GM18870 (cell line): ENCODE measurements at regions not wholly inside any gene's neighbourhood (a gene's known extent, or its start where the extent isn't known, plus 50 kb on each side); places are given as distances from the start of the nearest gene placed in this dataset.

ENCODE experiments used
- ATAC-seq: cut with Tn5 transposase; IDR thresholded peaks from one replicate; pipeline ENCODE4 v1.9.1; 2021; ENCODE audit warnings: moderate library complexity; ENCODE audit not compliant: unreplicated experiment

DNA sequence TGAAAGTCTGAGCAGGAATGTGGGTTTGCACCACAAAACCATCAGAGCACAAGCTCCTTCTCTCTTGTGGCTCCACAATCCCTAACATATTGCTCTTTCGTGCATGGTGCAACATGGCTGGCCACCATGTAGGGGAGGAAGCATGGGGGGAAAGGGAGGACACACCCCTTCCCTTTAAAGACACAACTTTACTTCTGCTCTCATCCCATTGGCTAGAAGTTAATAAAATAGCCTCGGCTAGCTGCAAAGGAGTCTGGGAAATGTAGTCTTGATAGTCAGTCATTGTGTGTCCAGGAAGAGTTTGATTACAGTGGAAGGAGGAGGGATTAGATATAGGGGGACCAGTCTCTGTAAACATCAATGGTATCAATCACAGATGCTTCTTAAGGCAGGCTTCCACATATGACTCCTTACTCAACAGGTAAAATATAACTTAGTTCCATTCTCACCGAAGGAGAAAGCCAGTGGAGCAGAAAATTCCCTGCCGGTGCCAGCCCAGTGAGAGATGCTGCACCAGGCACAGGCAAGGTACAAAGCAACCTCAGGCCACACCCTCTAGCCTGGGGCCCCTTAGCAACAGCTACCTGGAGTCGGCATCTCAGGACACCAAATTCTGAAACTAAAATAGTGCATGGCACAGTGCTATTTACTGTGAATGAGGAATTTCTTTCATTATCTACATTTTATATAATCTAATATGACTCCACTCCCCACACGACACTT is 124.7 kb upstream of the CTBP2 start:
- ATAC-seq = no peak

DNA sequence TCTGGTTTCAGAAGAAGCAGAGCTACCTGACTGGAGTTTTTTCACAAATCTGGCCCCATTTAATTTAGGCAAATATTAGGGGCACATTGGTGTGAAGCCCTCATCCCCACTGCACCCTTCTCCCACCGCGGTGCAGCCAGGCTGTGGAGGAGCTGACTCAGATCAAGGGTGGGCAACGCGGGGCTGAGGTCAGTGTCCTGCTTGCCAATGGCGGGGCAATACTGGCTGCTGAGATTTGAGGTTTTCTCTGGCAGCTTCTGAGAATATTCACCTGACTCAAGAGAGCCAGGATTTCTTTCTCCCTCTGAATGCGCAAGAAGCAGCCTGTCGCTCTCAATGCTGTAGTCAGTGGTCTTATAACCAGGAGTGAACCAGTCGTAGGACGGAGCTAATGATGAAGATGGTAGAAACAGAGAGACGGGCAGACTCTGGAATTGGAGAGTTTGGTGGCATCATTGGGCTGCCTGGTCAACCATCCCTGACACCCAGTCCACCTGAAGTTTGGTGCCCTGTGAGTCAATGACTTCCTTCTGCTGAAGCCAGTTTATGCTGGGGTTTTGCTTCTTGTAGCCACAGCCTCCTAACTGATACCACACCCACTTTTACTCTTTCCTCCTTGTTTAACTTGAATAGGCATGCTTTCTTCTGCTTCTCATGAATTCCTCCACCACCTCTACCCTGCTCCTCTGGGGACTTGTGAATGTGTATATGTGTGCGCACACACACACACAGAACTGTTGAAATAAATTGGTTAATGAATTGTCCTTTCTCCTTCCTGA is 123.7 kb upstream of the CTBP2 start:
- ATAC-seq = no peak

DNA sequence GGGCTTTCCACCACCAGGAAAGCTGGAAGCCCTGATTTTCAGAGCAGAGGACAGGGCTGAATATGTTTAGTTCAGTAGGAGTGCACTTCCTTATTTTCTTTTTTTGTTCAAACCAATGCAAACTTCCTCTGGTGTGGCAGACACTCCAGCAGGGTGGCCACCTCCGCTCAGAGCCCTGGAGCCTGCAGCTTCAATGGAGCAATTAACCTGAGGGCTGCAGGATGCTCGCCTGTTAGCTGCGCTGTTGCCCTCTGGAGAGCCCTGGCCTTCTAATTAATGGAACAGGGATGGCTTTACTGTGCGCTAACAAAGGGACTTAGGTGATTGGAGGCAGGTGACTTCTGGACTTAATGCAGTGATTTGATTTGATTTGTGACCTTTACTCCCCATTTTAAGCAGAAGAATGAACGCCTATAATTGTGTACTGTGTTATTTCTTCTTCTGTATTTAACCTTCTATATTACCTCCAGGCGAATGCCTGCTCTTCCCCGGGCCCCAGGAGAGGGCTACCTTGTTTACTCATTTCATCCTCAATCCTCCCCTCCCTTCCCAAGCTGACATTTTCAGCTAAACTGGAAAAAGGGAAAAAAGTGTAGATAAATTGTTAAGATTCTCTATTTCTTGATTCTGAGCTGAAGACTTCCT is 123.0 kb upstream of the CTBP2 start:
- ATAC-seq = no peak

DNA sequence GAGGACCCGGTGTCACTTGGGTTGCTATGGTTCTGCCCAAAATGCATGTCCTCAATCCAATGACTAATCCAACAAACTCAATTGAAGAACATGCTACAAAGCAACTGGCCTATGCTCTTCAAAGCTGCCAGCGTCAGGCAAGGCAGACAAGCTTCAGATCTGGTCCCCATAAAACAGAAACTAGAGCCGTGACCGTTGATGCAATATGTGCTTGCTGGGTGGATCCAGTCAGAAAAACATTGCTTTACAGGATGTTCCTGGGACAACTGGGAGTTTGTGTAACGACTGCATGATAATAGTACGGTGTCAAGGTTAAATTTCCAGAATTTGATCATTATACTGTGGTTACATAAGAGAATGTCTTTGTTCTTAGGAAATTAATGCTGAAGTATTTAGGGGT is 120.7 kb upstream of the CTBP2 start:
- no peak for ATAC-seq

DNA sequence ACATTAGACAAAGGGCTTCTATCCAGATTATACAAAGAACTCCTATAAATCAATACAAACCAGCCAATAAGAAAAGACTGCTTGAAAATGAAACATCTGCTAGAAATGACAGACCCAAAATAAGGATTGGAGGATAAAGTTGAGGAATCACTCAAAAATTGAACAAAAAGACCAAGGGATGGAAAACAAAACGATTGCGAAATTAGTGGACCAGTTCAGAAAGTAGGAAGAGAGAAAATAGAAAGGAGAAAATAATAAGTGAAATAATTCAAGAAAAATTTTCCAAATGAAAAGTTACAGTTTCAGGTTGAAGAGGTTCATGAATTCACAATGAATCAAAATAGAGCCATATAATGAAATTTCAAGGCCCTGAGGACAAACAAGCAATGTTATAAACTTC is 115.8 kb upstream of the CTBP2 start:
- no peak for ATAC-seq

DNA sequence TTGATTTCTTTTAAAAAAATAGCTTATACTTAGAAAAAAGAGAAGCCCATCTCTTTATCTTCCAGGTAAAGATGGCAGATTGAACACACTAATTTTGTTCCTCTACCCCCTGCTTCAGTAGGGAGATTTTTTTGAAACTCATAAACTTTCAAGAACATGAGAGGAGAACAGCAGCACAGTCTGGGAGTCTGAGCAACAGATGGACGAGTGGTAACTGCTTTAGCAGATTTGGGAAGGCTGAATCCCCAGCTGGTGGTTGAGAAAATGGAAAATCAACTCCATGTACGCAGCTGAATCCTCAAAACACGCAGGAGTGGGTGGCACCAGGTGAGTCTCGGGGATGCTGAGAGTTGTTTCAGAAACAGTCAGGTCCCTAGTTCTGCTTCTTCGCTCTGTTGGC is 114.6 kb upstream of the CTBP2 start:
- ATAC-seq = no peak

DNA sequence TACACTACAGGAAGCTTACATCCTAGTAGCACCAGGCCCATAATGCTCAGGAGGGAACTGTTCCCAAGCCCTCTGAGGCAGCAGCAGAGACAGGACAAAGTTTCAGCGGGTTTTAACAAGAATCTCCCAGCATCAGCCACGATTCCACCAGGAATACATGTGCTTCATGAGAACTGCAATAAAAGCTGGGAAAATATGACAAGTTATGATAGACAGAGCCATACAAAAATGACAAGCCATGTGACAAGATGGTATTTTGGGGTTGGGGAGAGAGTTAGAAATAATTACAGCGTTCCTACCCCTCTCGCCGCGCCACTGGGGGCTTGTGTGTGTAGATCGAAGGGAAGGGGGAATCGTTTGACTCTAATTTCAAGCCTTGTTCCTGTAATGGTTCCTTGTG is 112.7 kb upstream of the CTBP2 start:
- no peak for ATAC-seq

DNA sequence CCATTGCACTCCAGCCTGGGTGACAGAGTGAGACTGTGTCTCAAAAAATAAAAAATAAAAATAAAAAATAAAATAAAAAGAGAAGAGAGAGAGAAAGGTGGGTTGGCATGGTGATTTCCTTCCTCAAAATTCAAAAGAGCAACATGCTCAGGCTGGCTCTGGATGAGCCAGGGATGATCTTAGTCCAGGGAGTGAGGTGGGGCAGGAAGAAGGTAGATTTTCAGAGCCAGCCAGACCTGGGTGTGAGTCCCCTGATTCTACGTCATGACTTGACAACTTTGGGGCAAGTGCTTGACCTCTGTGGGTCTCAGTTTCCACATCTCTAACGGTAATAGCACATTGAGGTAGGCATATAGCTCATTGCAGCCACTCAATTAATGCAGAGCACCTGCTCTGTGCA is 109.4 kb upstream of the CTBP2 start:
- ATAC-seq = no peak

DNA sequence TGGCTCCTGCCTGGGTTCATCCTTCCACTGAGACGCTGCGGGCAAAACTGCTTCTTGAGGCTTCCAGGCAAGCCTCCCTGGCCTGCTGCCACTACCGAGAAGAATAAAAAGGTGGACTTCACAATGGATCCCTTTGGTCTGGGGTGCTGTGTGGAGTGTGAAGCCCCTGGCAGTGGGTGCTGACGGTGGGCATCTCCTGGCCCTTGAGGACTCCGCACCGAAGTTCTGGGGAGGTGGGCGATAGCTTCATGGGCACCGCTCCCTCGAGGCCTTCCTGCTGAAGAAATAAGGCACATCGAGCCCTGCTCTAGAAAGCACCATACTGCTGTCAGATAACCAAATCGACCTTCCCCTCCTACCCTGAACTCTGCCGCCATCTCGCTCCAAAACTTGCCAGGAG is 106.6 kb upstream of the CTBP2 start:
- ATAC-seq = no peak

DNA sequence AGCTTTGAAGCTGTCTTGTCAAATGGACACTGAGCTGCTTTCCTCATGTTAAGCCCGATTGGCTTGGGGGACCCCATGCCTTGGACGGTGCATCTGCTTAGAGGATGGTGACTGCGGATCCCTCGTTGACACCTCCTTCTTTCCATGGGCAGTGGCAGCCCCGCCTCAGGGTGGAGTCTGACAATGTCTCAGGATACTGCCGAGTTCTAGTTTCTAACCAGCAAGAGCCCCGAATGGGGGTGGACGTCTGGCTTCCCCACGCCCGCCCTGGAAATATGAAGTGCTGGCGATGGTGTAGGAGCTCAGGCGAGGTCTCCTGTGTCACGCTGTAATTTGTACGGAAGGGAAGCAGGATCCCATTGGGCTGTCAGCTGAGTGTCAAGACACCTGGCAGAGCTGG is 106.2 kb upstream of the CTBP2 start:
- ATAC-seq = no peak

DNA sequence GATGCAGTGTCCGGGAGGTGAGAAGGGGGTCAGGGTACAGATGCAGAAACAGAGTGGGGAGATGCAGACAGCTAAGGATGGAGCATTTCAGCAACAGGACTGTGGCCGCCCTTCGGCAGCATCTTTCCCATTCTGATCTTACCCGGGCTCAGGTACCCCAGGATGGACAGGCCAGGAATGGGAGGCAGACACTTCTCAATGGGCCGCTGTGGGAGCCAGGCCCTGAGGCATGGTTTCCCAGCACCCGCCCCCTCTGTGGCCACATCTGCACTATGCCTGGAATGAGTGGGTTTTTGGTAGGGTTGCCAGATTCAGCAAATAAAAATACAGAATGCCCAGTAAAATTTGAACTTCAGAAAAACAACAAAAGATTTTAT is 105.2 kb upstream of the CTBP2 start:
- ATAC-seq = no peak

DNA sequence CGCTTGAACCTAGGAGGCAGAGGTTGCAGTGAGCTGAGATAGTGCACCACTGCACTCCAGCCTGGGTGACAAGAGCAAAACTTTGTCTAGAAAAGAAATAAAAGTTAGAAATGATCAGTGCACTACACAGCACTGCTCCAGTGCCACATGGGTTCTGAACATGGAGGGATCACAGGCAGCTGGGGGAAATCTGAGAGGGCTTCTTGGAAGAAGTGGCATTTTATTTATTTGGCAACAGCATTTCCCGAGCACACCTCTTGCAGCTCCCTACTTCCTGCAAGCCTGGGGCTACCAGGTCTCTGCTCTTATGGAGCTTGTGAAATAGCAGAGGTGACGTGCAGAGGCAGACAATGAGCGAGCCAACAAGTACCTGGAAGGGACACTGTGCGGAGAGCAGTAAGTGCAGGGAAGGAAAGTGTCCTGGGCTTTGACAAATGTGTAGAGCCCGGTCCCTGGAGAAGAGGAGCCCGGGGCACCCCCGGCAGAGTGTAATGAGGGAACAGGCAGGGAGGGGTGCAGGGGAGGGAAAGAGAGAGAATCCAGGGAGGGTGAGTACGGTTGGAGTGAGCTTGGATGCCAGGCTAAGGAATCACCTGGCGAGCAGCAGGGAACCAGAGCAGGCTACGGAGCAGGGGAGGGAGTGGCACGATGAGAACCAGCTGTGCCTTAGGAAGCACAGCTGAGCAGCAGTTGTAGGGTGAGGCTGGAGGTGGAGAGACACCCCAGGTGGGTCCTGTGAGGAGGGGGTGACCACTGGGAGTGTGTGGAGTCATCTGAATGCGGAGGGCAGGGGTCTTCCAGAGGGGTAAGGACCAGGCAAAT is 104.6 kb upstream of the CTBP2 start:
- ATAC-seq = no peak

DNA sequence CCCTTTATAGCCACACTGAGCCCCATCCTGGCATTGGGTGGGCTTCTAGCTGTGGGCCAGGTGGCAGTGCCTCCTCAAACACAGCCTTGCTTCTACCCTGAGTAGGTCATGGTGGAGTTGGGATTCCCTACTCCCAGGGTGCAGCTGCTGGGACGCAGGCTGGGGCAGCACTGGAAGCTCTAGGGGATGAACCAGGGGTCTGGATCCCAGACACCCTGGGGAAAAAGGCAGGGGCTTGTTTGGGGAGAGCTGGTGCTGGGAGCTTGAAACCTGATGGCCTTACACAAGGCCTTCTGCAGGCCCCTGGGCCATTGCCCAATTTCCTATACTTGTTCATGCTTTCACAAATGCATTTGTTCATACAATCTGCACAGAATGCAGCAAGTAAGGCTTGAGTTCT is 103.7 kb upstream of the CTBP2 start:
- ATAC-seq = no peak

DNA sequence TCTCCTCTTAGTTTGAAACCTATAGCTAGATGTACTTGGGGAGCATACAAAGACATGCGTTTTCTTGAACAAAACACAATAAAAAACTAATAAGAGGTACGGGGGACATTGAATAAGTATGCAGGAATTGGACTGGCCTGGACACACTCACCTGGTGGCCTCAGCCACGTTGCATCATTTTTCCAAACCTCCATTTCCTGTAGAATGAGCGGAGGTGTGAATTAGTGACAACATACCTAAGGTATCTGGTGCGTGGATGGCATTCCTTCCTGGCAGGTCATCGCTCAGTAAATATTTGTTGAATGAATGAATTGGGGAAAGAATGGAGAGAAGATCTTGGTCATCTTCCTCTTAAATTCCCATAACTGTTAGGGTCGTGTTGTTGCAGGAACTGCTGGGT is 103.2 kb upstream of the CTBP2 start:
- no peak for ATAC-seq

DNA sequence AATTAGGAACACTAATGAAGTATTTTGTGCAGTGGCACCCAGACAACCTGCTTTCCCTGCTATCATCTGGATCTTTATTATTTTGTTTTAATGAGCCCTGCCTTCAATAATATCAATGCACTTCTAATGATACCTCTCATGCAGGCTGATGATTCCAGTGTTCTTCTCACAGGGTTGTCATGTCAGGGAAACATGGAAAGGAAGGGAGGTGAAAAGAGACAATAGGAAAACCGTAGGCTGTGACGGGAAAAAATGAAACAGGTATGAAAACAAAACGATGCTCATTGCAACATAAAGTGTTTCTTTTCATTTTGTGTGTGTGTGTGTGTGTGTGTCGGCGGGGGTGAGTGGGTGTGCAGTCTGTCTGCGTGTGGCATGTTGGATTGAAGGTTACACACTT is 102.6 kb upstream of the CTBP2 start:
- no peak for ATAC-seq

DNA sequence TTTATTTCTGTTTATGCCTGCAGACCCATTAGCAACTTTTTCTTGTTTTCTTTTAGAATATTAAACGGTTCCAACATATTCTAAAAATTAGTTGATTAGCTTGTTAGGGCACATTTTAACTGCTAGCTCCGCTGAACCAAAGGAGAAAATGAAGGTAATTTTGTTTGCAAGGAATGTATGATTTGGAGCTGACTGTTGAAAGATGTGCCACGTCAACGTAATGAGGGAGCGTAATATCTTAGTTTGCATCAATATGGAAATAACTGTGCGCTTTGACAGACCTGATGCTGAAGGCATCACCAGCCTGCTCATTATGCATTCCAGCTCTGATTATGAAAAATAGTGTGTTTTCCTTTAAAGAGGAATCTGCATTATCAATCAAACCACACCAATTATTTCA is 102.0 kb upstream of the CTBP2 start:
- ATAC-seq = no peak

DNA sequence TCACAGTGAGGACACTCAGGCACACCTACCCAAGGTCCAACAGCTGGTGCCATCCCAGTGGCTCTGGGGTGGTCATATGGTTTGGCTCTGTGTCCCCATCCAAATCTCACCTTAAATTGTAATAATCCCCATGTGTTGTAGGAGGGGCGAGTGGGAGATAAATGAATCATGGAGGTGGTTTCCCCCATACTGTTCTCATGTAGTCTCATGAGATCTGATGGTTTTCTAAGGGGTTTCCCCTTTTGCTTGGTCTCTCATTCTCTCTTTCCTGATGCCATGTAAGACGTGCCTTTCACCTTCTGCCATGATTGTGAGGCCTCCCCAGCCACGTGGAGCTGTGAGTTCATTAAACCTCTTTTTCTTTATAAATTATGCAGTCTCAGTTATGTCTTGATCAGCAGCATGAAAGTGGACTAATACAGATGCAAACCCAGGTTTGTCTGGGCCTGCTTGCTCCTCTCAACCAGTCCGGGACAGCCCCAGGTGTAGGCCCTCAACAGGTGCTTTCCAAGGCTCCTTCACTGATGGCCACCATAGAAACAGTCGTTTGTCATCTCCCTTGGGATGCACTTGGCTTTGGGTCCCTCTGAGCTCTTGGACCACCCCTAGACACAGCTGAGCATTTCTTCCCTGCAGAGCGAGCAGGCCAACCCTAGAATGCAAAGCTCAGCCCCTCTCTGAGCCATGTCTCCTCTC is 101.3 kb upstream of the CTBP2 start:
- no peak for ATAC-seq

DNA sequence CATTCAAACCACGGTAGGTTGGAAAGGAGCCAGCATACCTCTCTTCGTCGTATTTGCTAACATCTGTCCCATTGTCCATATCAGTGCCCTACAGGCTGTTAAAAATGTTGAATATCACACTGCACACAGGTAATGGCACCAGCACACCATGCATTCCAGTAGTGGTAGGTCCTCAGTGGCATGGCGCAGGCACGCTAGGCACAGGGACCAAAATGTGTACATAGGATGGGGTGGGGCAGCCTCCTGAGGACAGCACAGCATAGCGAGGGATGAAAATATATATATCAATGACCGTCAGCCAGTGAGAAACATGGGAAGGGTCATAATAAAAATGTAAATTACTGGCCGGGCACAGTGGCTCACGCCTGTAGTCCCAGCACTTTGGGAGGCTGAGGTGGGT is 99.9 kb upstream of the CTBP2 start:
- ATAC-seq = no peak

DNA sequence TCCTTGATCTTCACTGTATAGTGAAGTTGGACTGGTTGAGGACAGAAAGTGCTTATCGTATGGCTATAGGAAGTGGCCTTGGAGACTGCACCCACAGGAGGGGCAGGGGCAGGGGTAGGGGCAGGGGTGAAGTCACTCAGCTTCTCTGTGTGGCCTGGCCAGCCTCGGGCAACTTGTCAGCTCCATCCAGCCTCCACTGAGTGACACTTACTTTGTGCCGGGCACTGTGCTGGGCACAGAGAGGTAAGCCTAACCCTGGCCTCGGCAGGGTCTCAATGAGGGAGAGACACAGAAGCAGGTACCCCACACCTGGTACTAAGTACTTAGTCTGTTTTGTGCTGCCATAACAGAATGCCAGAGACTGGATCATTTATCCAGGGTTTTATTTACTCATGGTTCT is 99.3 kb upstream of the CTBP2 start:
- no peak for ATAC-seq

DNA sequence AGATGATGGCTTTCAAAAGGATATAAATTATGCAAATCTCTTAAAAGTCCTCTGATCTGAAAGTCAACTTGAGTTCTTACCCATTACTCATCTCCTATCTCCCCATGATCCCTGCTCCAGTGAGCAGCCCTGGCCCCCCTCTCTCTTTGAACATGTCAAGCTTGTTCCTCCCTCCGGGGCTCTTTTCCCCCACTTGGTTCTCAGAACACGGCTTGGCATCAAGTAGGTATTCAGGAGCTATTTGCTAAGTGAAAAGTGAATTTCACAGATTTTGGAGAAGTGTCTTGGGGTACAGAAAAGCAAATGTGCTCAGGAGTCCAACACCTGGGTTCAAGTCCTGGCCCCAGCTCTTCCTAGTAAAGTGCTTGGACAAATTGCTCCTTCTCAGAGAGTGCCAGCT is 98.3 kb upstream of the CTBP2 start:
- no peak for ATAC-seq
